T47D (cell line): ENCODE measurements at regions not wholly inside any gene's neighbourhood (a gene's known extent, or its start where the extent isn't known, plus 50 kb on each side); places are given as distances from the start of the nearest gene placed in this dataset.

Experiments used
- DNase-seq, 2 experiments: peaks; one replicate each; pipeline versions ENCODE4 v3.0.0 to v3.0.0-alpha.2; 2011 to 2012; ENCODE audit warnings: low read depth in 1 of 2, low spot score in 1 of 2
- JUND ChIP-seq: IDR thresholded peaks from 2 replicates; pipeline ENCODE4 v1.6.1; 2012; ENCODE audit warnings: low read depth
- in situ Hi-C: cut with HindIII; loops from 2 replicates; pipeline ENCODE4 v1.10.0; 2016; ENCODE audit warnings: low sequenced_read_pairs, low pct_unique_long_range_greater_than_20kb

GRCh38 chr9:129561594-129562281 lies 59.2 kb downstream of the C9orf50 start:
- DNase-seq: no peak
- in situ Hi-C loops: no loop called here
- TF ChIP-seq JUND: no peak

GRCh38 chr9:129560881-129561306 lies 60.0 kb downstream of the C9orf50 start:
- TF ChIP-seq JUND: no peak
- no peak for DNase-seq
- in situ Hi-C loops: no loop called here

GRCh38 chr9:129559506-129559881 lies 61.4 kb downstream of the C9orf50 start:
- in situ Hi-C loops: no loop called here
- DNase-seq: no peak
- no peak for TF ChIP-seq JUND

DNA sequence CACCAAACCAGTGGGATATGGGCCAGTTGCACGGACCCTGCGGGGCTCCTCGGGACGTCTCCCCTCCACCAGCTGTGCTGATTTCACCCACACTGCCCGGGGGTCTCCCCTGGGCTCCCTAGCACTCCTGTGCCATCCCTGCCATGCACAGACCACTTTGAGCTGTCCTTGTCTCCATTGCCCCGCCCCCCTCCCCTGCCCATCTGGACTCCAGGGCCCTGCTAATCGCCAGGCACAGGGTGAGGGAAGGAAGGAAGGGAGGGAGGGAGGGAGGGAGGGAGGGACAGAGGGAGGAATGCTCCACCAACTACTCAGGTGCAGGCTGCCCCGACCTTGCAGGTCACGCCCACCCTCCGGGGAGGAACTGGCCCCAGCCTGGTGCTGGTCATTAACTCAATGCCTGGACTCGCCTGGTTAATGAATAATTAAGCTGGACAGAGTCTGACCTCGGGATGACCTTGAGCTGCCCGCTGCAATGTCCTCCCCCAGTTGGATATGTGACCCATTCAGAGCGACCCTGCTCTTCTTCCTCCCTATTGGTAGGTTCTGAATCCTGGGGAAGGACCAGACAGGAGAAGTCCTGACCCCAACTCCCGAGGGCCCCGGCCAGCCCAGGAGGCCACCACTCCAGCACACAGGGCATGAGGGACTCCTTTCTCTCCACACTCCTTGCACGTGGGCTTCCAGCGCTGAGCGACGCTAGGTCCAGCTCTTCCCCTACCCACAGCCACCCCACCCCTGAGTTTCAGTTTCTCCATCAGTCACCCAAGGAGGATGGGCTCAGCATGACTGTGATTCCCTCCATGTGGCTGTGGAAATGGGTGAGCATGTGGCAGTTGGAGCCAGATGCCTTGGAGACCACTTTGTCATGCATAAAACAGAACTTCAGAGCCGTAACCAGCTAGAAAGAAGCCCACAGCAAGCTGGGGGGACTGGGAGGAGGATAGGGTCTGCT lies 62.1 kb downstream of the C9orf50 start:
- in situ Hi-C loops: no loop called here
- no peak for TF ChIP-seq JUND
- DNase-seq: no peak

GRCh38 chr9:129558063-129558550 lies 62.8 kb downstream of the C9orf50 start:
- in situ Hi-C loops: no loop called here
- TF ChIP-seq JUND: no peak

DNA sequence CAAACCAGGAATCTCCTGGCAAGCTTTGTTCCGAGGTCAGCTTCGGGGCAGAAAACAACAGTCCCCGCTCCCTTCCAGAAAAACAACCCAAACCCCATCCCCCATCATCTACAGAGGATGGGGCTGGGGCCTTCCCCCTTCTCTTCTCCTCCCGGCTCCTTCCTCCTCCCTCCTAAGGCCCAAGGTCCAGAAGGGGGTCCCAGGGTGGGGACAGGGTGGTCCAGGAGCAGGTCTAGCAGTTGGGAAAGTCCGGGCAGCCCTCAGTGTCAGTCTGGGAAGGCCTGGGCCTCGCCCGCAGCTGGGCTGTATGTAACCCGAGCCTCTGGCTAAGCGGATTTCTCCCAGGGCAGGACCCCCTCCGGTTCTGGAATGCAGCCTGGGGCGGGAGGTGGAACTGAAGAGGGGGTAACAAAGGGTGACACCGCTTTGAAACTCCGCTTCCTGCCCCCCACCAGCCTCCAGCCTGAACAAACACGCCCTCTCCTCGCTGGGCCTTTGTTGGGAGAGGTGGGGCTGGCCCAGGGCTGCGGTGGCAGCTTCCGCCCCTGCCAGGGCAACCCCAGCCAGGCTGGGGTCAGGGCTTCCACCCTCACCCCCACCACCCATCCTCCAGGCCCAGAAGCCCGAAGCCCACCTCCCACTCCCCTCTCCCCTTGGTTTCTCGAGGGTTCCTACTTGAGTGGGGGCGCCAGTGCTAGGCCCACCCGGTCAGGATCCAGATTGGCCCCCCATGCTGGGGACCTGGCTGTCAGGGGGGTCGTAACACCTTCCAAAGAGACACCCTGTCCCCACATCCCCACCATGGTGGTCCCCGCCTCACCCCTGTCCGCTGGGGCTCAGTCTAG lies 63.5 kb downstream of the C9orf50 start:
- in situ Hi-C loops: no loop called here
- DNase-seq: no peak
- TF ChIP-seq JUND: no peak

More at GRCh38 chr9:129558063-129558550, 62.8 kb downstream of the C9orf50 start:
- no peak for DNase-seq

GRCh38 chr9:129556491-129557191 lies 64.3 kb downstream of the C9orf50 start:
- TF ChIP-seq JUND: no peak
- in situ Hi-C loops: no loop called here
- no peak for DNase-seq

DNA sequence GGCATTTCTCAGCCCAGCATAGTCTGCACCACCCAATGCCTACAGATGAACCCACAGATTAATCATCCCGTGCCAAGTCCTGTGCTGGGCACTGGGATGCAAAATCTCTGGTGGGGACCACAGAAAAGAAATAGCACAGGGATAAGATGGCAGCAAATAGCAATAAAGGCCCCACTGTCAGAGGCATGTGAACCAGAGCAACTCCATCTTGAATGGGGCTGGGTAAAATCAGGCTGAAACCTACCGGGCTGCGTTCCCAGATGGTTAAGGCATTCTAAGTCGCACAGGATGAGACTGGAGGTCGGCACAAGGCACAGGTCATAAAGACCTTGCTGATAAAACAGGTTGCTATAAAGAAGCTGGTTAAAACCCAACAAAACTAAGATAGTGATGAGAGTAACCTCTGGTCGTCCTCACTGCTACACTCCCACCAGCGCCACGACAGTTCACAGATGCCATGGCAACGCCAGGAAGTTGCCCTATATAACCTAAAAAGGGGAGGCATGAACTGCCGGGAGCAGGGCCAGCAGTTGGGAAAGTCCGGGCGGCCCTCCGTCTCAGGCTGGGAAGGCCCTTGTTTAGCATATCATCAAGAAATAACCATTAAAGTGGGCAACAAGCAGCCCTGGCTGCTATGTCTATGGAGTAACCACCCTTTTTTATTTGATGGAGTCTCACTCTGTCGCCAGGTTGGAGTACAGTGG lies 65.2 kb downstream of the C9orf50 start:
- in situ Hi-C loops: no loop called here
- DNase-seq: no peak
- no peak for TF ChIP-seq JUND

DNA sequence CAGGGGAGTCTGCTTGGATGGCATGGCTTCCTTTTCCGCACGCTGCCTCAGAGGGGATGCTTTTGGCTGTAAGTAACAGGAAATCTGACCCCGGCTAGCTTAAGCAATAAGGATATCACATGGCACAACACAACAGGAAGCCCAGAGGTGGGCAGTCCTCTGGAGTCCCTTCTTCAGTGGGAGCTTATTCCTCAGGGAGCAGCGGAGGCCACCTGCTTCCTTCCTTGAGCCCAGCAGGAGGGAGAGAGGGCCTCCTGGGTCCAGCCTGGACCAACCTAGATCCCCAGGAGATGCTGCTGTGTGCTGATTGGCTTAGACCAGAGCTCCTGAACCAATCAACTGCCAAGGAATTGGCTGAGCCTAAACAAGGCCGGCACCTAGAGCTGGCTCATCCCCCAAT lies 66.3 kb downstream of the C9orf50 start:
- DNase-seq: peak; percentile 54 to 64
- no peak for TF ChIP-seq JUND
- in situ Hi-C loops: no loop called here

DNA sequence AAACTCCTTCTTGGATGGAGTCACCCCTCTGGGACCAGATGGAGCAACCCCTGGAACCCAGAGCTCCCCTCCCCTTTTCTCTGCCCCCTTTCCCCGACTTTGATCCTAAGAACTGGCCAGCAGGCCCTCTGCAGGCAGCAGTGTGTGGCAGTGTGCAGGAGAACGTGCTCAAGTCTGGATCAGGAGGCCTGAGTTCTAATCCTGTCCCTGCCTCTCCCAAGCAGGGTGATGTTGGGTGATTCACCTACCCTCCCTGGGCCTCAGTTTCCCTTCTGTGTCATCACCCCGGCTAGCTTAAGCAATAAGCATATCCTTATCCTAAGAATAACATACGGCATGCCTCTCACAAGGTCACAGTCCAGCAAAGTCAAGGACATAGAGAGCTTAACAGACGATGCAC lies 67.6 kb downstream of the C9orf50 start:
- in situ Hi-C loops: no loop called here
- no peak for DNase-seq
- TF ChIP-seq JUND: no peak

DNA sequence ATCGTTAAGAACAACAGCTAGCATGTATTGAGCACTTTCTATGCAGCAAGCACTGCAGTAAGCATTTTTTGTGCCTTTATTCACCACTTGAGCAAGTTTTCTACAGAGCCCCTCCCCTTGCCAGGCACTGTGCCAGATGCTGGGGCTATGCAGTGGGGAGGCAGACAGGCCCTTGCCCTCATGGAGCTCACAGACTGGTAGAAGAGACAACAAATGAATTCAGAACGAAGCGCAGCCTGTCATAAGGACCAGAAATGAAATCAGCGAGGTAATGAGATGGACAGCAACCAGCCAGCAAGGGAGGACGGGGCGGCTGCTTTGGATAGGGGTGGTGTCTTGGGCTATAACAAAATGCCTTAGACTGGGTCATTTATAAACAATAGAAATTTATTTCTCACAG lies 68.8 kb downstream of the C9orf50 start:
- in situ Hi-C loops: no loop called here
- no peak for TF ChIP-seq JUND
- no peak for DNase-seq
